Ascending aorta (tissue), 2 donors: ENCODE measurements at regions not wholly inside any gene's neighbourhood (a gene's known extent, or its start where the extent isn't known, plus 50 kb on each side); places are given as distances from the start of the nearest gene placed in this dataset.

Source experiments
- DNase-seq, 2 donors: peaks; one replicate each; pipeline ENCODE4 v3.0.0-alpha.2; 2019; ENCODE audit warnings: low spot score in 2 of 2
- H3K27ac ChIP-seq, 2 donors: fragments of 200-600 bp; sonication (generic); one replicate each; pipeline ENCODE4 v1.5.1; 2016 to 2017; ENCODE audit warnings: mild to moderate bottlenecking in 1 of 2
- H3K27me3 ChIP-seq: fragments of 200-600 bp; sonication (generic); one replicate; pipeline ENCODE4 v1.5.1; 2017
- H3K36me3 ChIP-seq, 2 donors: fragments of 200-600 bp; sonication (generic); one replicate each; pipeline ENCODE4 v1.5.1; 2016
- H3K4me1 ChIP-seq, 2 donors: fragments of 200-600 bp; sonication (generic); one replicate each; pipeline ENCODE4 v1.5.1; 2016 to 2017; ENCODE audit warnings: mild to moderate bottlenecking in 1 of 2
- H3K4me3 ChIP-seq, 2 donors: fragments of 200-600 bp; sonication (generic); one replicate each; pipeline ENCODE4 v1.5.1; 2016 to 2017; ENCODE audit warnings: mild to moderate bottlenecking in 1 of 2
- H3K9me3 ChIP-seq, 2 donors: fragments of 200-600 bp; sonication (generic); one replicate each; pipeline ENCODE4 v1.5.1; 2016
- intact Hi-C: fragments of 100-400 bp; cut with DNase I; formaldehyde crosslinking; loops from one replicate; pipeline ENCODE4 v1.15.1; 2023
- TF ChIP-seq, protein P1 (sequence below), 3 experiments: fragments of 200-600 bp in 2 of 3; fragments of 450-650 bp in 1 of 3; sonication (generic) in 2 of 3; IDR thresholded peaks; one replicate each; pipeline ENCODE4 v1.5.1; 2016 to 2019; ENCODE audit warnings: antibody characterized with exemption in 3 of 3, mild to moderate bottlenecking in 1 of 3, moderate library complexity in 1 of 3

DNA sequence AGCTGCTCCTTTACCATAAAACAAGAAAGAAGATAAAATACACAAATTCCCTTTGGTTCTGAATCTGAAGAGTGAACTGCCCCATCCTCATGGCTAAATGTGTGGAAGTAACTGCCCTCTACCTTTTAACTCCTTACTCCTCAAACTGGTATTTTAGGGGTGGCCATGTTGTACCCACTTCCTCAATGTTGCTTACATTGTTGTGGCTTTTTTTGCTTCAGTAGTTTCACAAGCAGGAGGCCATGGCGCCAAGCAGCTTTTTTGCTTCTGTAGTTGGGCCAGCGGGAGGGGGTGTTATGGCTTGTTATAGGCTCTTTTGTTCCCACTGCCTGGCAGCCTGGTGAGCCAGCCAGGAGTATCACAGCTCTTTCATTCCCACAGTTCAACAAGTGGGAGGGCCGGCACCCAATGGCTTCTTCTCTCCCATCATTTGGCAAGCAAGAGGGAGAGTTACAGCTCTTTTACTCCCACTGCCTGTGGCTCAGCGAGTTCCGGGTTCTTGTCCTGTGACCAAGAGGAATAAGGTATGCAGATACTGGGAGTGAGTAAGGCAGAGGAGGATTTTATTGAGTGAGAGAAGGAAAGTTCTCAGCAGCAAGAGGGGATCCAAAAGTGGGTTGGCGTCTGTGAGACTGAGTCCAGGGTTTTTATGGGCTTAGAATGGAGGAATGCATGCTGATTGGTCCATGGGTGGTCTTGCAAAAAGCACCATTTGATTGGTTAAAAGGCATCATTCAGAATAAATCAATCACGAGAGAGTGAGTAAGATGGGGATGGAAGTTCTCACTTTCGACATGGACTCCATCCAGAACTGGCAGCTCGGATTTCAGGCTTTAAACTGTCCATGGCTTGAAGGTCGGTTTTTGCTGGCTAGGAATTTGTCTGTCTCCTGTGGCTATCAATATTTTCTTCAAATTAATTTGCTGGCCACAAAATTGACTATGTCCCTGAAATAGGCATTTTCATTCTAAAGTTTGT lies 429.6 kb downstream of the HLX start:
- no peaks in the 10 kb centered on the region for H3K27me3 ChIP-seq
- DNase-seq, result no peak
- intact Hi-C loops, result no loop called here
- no peaks in the 10 kb centered on the region for H3K4me1 ChIP-seq
- H3K36me3 ChIP-seq, result no peaks in the 10 kb centered on the region
- H3K9me3 ChIP-seq, result no peaks in the 10 kb centered on the region
- TF ChIP-seq, protein P1, sequence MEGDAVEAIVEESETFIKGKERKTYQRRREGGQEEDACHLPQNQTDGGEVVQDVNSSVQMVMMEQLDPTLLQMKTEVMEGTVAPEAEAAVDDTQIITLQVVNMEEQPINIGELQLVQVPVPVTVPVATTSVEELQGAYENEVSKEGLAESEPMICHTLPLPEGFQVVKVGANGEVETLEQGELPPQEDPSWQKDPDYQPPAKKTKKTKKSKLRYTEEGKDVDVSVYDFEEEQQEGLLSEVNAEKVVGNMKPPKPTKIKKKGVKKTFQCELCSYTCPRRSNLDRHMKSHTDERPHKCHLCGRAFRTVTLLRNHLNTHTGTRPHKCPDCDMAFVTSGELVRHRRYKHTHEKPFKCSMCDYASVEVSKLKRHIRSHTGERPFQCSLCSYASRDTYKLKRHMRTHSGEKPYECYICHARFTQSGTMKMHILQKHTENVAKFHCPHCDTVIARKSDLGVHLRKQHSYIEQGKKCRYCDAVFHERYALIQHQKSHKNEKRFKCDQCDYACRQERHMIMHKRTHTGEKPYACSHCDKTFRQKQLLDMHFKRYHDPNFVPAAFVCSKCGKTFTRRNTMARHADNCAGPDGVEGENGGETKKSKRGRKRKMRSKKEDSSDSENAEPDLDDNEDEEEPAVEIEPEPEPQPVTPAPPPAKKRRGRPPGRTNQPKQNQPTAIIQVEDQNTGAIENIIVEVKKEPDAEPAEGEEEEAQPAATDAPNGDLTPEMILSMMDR (IDR thresholded peaks at IDR 0.05), result no peak
- no peak overlapping the region for H3K27ac ChIP-seq
- H3K4me3 ChIP-seq, result no peak overlapping the region

DNA sequence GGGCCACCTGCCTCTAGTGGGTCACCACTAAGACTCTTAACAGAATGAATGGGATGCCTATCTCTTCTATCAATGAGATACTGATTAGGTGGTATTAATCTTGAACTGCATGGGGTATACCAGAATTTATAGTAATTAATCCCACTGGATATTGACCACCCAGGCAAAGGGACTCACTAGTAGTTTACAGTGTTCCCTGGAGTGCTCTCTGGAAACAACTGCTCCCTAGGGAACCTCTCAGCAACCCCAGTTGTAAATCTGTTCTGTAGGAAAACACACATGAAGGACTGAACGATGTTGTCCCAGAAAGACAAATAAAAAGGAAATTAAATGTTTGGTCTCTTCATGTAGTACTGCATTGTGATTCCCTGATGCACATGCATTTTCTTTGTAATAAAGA lies 430.5 kb downstream of the HLX start:
- H3K27ac ChIP-seq, result no peak overlapping the region
- H3K4me1 ChIP-seq, result peaks cover 0 to 6% of the 10 kb centered on the region in 2 donors
- no peaks in the 10 kb centered on the region for H3K27me3 ChIP-seq
- no peaks in the 10 kb centered on the region for H3K36me3 ChIP-seq
- no peak for DNase-seq
- TF ChIP-seq, protein P1 (IDR thresholded peaks at IDR 0.05), result no peak
- H3K4me3 ChIP-seq, result no peak overlapping the region
- no peaks in the 10 kb centered on the region for H3K9me3 ChIP-seq
- intact Hi-C loops, result no loop called here

DNA sequence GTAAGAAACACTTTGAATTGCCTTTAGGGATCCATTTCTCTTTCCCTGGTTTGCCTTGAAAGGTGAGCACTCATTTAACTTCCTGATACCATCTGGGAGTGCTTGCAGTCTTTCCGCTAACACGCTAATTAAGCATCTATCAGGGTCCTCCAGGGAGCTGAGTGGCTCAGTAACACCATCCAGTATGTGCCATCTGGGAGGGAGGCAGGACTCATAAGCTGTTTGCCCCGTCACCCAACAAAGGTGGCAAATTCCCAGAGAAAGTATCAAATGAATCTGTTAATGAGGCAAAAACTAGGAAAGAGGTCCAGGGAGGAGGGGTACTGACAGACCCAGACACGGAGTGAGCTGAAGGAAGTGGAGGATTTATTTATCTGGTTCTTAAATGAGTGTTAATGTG lies 430.9 kb downstream of the HLX start:
- H3K9me3 ChIP-seq, result no peaks in the 10 kb centered on the region
- no peak overlapping the region for H3K27ac ChIP-seq
- H3K4me3 ChIP-seq, result no peak overlapping the region
- TF ChIP-seq, protein P1 (IDR thresholded peaks at IDR 0.05), result no peak
- intact Hi-C loops, result no loop called here
- peaks cover 0 to 11% of the 10 kb centered on the region in 2 donors for H3K4me1 ChIP-seq
- no peaks in the 10 kb centered on the region for H3K27me3 ChIP-seq
- DNase-seq, result no peak
- H3K36me3 ChIP-seq, result no peaks in the 10 kb centered on the region

DNA sequence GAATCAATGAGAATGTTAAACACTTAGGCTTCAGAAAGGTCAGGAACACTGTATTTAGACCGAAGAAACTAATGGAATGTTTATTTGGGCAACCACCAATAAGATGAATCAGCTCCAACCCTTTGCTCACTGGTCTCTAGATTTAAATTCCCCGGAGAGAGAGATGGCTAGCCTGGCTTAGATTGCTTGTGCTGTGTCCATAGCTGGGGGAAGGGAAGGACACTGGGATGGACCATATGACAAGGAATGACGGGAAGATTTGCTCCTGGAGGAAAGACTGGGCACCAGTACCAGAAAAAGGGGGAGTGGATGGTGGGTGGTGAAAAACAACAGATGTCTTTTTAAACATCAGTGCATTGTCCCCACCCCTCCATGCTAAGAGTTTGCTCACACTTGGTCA lies 426.6 kb downstream of the DUSP10 start:
- TF ChIP-seq, protein P1 (IDR thresholded peaks at IDR 0.05), result no peak
- no peaks in the 10 kb centered on the region for H3K36me3 ChIP-seq
- no peak for DNase-seq
- H3K27me3 ChIP-seq, result no peaks in the 10 kb centered on the region
- H3K9me3 ChIP-seq, result no peaks in the 10 kb centered on the region
- no peak overlapping the region for H3K27ac ChIP-seq
- intact Hi-C loops, result no loop called here
- H3K4me3 ChIP-seq, result no peak overlapping the region
- peaks cover 0 to 22% of the 10 kb centered on the region in 2 donors for H3K4me1 ChIP-seq

DNA sequence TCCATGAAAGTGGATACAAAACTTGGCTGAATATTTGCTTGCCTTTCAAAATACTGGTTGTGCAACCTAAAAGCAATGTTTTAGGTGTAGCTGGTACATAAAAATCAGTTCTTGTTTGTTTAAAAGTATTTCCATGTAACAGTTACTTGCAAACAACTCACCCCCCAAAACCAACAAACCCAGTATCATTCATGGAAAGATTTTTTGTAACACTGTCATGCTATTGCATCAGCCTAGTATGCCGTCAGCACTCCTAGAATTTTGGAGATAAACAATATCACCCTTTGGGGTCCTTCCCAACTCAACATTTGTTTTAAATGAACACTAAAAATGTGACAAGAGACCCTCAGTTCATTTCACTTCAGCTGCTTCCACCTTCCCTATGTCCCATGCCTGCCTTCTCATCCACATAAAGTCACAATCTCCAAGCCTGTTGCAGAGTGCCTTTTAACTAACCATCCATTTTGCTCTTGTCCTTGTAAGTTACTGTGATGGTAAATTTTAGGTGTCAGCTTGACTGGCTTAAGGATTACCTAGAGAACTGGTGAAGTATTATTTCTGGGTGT lies 425.3 kb downstream of the DUSP10 start:
- Histone ChIP-seq H3K27me3 (no peaks in the 10 kb centered on the region), H3K9me3 (no peaks in the 10 kb centered on the region), H3K27ac (no peak overlapping the region), H3K4me3 (no peak overlapping the region), H3K36me3 (no peaks in the 10 kb centered on the region), H3K4me1 (peaks cover 0 to 22% of the 10 kb centered on the region in 2 donors)
- intact Hi-C loops, result no loop called here
- DNase-seq, result no peak
- TF ChIP-seq, protein P1 (IDR thresholded peaks at IDR 0.05), result no peak
